ENCODE measurements at regions not wholly inside any gene's neighbourhood (a gene's known extent, or its start where the extent isn't known, plus 50 kb on each side); places are given as distances from the start of the nearest gene placed in this dataset.

DNA sequence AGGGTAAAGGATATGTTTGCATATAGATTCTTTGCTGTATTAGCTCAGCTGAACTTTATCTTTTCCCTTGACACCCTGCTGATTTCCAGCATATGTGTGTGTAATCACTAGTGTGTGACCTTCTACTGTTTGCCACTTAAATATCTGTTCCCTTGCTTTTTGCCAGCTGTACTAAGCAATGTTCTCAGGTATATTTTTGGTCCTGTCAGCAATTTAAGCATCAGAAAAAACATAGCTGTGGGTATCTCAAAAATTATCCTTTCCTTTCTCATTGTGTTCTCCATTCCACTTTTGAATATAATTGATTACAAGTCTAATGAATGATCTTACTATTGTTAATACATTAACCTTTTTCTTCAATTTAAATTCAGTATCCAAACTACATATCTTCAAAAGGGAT, 59.2 kb upstream of the CDH10 start:
- no peak overlapping the region for H3K4me3 ChIP-seq (ENCODE audit: low read length)
- DNase-seq (ENCODE audit: low read depth) = no peak
- TF ChIP-seq, protein P1, sequence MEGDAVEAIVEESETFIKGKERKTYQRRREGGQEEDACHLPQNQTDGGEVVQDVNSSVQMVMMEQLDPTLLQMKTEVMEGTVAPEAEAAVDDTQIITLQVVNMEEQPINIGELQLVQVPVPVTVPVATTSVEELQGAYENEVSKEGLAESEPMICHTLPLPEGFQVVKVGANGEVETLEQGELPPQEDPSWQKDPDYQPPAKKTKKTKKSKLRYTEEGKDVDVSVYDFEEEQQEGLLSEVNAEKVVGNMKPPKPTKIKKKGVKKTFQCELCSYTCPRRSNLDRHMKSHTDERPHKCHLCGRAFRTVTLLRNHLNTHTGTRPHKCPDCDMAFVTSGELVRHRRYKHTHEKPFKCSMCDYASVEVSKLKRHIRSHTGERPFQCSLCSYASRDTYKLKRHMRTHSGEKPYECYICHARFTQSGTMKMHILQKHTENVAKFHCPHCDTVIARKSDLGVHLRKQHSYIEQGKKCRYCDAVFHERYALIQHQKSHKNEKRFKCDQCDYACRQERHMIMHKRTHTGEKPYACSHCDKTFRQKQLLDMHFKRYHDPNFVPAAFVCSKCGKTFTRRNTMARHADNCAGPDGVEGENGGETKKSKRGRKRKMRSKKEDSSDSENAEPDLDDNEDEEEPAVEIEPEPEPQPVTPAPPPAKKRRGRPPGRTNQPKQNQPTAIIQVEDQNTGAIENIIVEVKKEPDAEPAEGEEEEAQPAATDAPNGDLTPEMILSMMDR (conservative IDR thresholded peaks at IDR 0.05; ENCODE audit: low read length) = no peak

All from AG10803 (cell line).